Limb (tissue), 2 donors: ENCODE measurements at regions not wholly inside any gene's neighbourhood (a gene's known extent, or its start where the extent isn't known, plus 50 kb on each side); places are given as distances from the start of the nearest gene placed in this dataset.
"Not testable (repeated sequence)": the region's sequence is repeated elsewhere in the genome, so short reads cannot be mapped to it uniquely, and the experiment has no call there.

Experiments
- DNase-seq, 2 donors: peaks; one replicate each; pipeline ENCODE4 v3.0.0-alpha.2; 2016; ENCODE audit errors: extremely low spot score in 2 of 2

DNA sequence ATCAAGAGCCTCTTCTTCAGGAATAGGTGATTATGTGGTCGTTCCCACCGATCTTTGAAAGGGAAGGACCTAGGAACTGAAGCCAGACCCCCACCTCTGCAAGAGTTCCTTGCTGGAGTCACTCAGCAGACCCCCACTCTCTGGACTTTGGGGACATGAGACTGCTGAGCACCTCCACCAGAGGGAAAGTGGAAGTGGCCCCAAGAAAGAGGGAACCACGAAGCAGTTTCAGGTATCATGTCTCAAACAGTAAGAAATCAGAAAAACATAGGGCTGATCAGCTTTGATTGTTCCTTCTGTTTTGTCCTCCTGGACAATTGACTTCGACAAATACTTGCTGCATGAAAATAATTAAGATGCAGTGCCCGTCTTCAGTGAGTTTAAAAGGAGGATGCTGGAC is 84.2 kb upstream of the ADORA2B start:
- DNase-seq = not testable (repeated sequence)

DNA sequence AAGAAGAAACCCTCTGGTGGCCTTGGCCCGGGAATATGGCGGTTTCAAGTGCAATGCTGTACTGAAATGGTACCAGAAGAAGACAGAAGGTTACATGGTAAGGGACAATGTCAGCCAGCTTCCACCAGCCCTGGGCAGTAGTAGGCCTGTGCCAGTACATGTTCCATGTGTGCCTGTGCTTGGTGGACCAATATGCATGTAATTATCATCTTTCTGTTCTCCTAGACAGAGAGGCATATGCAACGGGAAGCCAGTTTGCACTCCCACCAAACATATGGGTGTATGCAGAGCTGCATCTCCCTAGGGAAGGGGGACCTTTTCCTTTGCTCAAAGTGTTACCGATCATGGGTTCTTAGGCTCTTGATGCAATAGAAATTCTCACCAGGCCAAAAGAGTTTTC is 80.9 kb upstream of the ADORA2B start:
- not testable (repeated sequence) for DNase-seq

DNA sequence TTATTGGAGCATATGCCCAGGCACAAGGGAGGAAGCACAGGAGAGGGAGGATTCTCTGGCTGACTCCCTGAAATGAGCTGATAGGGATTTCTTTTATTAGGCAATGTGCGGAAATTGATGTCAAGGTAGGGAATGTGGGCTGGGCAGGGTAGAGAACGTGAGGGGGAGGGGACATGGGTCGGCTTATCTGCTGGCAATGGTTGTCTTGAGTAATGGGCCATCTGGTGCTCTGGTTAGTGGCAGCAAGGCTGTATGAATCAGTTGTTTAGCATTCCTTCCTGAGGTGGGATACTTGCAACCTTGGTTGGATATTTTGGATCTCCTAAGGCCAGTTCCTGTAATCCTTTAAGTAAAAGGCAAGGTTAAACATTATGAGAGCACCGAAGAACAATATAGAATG is 80.5 kb upstream of the ADORA2B start:
- DNase-seq = not testable (repeated sequence)

DNA sequence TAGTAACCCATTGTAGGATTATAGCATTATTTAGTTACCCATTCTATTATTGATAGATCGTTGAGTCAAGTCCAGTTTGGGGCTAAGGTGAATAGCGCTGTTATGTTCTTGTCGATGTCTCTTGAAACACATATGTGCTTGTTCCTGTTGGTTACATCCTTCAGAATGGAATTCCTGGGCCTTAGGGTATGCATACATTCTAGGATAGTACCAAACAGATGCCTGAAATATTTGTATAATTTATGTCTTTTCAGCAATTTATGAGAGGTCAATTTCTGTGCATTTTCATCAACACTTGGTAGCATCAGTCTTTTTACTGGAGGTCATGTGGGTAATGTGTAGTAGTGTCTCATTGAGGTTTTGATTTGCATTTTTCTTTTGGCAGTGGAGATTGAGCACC is 78.9 kb upstream of the ADORA2B start:
- not testable (repeated sequence) for DNase-seq

DNA sequence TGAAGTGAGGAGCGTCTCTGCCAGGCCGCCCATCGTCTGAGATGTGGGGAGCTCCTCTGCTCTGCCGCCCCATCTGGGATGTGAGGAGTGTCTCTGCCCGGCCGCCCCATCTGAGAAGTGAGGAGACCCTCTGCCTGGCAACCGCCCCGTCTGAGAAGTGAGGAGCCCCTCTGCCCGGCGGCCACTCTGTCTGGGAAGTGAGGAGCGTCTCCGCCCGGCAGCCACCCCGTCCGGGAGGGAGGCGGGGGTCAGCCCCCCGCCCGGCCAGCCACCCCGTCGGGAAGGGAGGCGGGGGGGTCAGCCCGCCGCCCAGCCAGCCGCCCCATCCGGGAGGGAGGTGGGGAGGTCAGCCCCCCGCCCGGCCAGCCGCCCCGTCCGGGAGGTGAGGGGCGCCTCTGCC is 77.6 kb upstream of the ADORA2B start:
- DNase-seq = not testable (repeated sequence)

DNA sequence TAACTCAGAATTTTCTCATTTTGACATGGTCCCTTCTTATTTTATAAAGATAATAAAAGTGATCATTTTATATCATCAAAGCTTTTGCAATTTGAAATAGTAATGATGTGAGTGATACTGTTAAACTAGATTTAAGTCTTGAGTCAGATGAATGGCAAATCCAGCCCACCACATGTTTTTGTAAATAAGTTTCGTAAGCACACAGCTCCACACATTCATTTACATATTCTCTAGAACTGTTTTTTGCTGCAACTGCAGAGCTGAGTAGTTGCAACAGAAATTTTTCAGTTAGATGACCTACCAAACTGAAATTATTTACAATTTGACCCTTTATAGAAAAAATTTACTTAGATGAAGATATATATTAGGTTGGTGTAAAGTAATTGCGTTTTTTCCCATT is 75.1 kb upstream of the ADORA2B start:
- not testable (repeated sequence) for DNase-seq

DNA sequence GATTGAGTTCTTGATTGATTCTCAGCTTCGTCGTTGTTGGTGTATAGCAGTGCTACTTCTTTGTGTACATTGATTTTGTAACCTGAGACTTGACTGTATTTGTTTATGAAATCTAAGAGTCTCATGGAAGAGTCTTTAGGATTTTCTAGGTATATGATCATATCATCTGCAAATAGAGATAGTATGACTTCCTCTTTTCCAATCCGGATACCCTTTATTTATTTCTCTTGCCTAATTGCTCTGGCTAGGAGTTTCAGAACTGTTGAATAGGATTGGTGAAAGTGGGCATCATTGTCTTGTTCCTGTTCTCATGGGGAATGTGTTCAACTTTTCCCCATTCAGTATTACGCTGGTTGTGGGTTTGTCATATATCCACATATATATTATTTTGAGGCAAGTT is 72.3 kb upstream of the ADORA2B start:
- not testable (repeated sequence) for DNase-seq

DNA sequence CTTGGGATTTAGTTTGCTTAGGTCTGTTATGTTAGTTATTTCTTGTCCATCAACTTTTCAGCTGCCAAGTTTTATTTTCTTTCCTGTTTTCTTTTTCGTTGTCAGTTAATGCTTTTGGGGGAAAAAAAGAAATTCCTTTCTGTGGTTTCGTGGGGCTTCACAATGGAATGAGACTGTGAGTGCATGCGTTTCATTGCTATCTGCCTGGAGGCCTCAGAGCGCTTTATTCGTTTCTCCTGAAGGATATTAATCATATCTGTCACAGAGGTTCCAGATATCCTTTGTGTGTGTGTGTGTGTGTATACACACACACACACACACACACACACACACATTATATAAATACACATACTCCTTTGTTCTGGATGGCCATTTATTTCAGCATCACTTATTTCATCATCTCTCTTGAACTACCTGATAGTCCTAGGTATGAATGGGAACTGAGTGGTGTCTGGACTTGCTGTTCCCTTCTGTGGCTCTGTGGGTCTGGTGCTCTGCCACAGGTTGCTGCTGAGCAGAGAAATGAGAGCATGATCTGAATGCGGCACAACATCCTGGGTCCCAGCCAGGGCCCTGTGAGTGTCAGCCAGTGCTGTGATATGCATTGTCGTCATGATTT is 66.9 kb upstream of the ADORA2B start:
- DNase-seq = not testable (repeated sequence)

DNA sequence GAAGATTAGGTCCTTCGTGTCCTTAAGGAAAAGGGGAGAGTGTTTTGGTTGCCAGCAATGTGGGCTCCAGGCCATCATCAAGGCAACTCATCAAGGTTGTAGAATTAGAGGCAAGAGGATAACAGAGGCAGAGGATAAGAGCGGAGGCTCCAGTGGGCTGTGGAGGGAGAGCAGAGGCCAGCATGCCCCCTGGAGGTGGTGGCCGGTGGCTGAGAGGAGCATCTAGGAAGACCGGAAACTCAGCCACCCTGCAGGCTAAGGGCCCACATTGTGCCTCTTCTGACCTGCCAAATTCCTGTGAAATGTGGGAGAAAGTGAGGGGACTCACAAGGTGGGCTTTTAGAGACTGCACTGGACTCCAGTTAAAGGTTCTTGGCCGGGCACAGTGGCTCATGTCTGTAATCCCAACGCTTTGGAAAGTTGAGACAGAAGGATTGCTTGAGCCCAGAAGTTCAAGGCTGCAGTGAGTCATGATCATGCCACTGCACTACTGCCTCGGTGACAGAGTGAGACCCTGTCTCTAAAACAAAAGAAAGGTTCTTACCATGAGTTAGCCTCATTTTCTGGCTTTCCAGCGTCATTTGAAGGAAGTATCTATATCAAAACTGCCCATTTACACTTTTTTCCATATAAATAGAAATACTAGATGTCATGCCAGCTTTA is 62.7 kb upstream of the ADORA2B start:
- DNase-seq = no peak

DNA sequence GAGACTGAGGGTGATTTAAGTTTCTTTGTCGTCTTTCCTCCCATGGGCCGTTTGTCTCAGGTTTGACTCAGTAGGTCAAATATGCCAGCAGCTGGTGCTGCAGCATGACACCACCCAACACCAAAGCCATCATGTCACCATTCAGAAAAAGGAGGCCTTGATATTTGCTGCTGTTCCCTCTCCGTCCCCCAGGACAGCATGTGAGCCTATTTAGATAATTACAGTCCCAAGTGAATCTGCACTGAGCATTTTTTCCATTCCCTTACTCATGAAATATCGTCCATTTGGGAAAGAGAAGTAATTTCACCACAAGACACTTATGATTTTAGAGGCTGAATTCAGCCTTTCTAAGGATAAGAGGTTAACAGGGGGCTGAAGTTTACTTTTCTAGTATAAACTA is 62.2 kb upstream of the ADORA2B start:
- DNase-seq = no peak

DNA sequence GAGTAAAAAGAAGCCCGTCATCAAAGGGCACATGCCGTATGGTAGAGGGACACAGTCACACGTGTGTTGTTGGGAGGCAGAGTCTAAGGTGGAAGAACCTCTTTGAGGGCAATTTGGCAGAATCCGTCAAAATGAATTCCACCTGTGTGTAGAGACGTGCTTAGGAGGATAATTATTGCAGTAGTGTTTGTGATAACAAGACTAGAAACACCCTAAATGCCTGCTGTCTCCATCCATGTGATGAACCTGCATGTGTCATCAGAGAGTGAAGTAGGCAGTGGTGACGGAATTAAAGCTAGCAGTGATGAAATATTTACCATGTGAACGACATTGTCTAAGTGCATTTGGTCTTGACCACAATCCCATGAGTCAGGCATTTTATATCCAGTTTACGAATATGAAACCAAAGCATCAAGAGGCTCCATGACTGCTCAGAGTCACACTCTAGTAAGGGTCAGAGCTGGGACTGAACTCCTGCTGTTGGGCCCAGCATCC is 61.3 kb upstream of the ADORA2B start:
- no peak for DNase-seq

DNA sequence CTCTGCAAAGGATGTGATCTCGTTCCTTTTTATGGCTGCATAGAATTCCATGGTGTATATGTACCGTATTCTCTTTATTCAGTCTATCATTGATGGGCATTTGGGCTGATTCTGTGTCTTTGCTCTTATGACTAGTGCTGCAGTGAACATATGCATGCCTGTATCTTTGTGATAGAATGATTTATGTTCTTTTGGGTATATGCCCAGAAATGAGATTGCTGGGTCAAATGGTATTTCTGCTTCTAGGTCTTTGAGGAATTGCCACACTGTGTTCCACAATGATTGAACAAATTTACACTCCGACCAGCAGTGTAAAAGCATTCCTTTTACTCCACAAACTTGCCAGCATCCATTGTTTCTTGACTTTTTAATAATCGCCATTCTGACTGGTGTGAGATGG is 60.2 kb upstream of the ADORA2B start:
- no peak for DNase-seq

DNA sequence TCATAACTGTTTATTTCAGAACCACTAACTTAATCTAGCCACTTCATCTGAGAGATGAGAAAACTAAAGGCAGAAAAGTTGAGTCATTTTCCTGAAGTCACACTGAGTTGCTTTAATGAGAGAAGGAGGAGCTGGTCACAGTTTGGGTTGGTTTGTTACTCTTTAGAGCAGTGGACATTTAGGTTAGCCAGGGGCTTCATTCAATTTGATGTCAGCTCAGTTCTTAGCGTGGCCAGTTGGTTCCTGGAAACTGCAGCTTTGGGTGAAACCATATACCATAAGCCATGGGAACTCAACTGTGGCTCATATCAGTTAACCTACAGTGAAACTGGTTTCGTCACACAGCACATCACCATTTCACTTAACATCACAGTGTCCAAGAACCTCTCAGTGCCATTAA is 59.2 kb upstream of the ADORA2B start:
- no peak for DNase-seq

DNA sequence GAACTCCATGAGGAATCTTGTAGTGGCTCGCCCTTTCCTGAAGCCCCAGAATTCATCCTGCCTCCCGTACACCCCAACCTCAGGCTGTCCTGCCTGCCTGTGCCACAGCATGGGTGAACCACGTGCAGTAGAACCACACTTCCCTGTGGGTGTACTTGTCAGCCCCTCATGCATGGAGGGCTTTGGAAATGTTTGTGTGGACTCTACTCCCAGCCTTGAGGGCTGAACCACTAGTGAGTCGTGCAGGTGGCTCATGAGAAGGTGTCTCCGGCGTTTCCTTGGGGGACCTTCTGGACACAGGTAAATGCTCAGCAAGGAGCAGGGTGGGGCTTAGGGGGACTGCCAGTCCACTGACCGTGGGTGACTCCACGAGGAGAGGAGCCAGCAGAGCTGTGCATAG is 58.7 kb upstream of the ADORA2B start:
- DNase-seq = no peak

DNA sequence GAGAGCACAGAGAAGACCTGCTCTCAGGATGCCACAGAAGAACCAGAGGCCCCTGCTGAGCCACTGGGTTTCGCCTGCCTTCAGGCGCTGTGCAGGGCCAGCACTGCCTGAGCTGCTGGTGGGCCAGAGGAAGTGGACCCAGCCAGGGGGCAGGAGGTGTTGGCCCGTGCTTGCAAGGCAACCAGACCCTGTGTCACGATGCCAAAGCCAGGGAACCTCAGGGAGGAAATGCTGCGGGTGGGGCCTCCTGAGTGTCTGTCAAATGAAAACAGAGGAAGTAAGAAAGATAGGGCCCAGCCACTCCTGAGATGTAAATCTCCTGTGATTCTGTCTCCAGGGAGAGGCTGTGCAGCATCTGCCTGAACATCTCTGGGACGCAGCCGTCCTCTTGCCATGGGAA is 58.1 kb upstream of the ADORA2B start:
- DNase-seq = no peak

DNA sequence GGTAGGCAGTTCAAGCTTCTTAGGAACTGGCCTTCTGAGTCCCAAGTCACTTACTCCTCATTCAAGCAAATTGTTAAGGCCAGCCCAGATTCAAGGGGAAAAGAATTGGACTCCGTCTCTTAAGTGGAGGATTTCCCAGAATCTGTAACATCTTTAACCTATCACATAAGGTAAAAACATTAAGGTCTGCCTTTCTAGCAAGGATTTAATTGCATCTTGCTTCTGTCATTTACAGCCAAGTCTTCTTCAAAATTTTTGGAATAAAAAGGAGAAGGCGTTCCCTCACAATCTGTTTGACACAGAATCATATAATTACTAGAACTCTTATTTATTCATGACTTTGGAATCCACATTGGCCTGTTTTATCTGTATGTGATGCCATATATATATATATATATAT is 56.5 kb upstream of the ADORA2B start:
- no peak for DNase-seq

DNA sequence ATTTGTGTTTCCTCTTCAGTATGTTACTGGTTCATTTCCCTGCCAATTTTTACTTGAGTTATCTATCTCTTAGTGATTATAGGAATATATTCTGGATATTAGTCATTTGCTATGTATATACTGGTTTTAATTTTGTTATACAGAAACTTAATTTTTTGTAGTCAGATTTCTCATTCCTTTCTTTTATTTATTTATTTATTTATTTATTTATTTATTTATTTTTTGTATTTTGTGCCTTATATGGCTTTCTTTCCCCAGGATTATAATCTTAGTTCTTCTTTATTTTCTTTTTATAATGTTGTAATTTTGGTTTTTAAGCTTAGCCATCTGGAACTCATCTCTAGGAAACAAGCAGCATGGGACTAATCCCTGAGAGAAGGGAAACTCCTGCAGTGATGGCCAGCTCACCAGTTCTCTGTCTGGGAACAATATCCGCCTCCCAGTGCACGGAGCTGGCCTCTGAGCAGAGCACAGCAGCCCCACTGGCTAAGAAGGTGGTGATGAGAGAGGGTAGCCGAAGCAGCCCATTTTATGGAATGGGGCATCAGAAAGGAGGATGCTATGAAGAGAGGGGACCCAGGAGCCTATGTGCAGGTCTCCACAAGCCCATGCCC is 54.5 kb upstream of the ADORA2B start:
- no peak for DNase-seq

DNA sequence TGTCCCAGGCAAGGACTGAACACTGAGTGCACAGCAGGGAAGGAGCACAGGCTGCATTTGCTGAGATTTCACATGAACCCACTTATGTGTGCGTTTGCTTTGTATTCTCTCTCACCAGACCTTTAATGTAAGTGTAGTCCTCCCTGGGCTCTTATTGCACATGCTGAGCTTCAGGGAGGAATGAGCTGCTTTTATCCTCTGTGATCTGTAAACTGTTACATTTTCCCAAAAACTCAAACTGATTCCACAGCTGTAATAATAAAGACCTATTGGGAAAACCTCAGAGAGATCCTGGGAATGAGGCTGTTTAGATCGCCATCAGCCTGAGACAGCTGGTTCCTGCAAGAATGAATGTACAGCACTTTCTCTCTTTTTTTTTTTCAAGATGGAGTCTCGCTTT is 53.6 kb upstream of the ADORA2B start:
- DNase-seq = peak in 1 of 2 donors; percentile 8

DNA sequence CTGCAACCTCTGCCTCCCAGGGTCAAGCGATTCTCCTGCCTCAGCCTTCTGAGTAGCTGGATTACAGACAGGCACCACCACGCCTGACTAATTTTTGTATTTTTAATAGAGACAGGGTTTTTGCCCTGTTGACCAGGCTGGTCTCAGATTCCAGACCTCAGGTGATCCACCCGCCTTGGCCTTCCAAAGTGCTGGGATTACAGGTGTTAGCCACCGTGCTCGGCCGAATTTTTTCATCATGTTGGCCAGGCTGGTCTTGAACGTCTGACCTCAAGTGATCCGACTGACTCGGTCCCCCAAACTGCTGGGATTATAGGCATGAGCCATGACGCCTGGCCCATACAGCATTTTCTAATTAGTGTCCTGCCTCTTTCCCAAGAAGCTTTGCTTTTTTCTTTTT is 52.7 kb upstream of the ADORA2B start:
- no peak for DNase-seq

DNA sequence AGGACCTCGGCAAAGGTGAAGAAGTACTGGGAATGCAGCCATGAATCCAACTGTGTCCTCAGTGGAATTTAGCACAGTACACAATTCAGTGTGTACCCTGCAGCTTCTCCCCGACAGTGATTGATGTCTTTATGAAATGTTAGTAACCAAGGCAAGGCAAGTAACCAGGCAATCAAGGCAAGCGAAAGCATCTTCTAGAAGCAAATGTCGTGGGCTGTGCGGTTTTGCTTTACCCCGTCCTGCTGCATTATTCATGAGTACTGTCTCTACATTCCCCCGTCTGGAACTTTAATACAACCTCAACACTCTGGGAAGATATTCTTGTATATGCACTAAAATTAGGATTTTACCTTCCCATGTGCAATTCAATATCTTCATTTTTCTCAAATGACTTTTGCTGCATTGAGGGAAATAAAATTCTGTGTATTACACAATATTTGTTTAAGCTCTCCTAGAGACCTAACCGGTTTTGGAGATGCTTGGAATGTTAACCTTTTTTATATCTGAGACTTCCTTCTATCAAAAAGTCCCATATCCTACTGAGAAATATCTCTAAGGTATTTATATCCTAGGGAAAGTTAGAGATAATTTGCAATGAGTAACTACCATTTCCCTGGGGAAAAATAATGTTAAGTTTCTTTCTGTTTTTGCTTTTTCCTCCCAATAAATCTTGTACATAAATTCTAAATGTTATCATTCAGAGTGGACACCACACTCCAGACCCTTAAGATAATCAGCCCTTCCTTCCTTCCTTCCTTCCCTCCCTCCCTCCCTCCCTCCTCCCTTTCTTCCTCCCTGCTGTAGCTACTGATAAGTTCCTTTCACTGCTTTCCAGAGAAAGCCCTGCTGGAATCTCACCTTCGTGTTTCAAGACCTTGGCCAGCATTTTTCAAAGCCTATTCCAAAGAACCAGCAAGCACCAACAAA is 51.9 kb upstream of the ADORA2B start:
- DNase-seq = no peak

DNA sequence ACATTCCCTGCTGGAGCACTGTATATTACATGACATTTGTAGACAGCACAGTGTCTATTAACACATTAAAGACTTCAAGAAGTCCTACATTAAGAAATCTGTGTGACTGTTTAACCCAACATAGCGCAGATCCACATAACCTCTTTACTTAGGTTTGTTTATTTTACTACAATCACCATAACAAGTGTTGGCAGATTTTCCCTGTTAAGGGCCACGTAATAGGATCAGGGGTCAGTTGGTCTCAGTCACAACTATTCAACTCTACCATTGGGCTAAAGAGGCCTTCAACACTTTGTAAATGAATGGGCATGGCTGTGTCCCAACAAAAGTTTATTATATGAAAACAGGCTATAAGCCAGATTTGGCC is 51.3 kb upstream of the ADORA2B start:
- DNase-seq = no peak

DNA sequence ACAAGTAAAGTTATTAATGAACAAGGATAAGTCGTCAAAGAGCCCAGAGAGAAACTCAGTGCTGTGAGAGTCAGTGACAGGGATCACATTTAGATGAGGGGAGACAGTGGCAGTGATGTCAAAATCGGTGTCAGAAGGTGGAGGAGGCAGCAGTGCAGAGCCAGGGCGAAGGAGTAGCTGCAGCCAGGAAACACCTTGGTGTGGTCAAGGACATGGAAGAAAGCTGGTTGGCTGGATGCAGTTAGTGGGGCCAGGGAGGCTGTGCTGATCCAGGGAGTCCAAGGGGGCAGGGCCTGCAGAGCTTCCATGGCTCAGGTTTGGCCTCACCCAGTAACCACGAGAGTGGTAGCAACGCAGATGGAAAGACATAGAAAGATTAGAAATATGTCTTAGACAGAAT is 50.7 kb upstream of the ADORA2B start:
- DNase-seq = no peak
